H9 (cell line): ENCODE measurements at regions not wholly inside any gene's neighbourhood (a gene's known extent, or its start where the extent isn't known, plus 50 kb on each side); places are given as distances from the start of the nearest gene placed in this dataset.

Experiments used
- DNase-seq: peaks from one replicate; pipeline ENCODE4 v3.0.0-alpha.2; 2017
- H2AFZ ChIP-seq: one replicate; pipeline ENCODE4 v1.6.1; 2013; ENCODE audit warnings: mild to moderate bottlenecking, low read length, control low read depth, moderate library complexity
- H2AK5ac ChIP-seq: 2 replicates; pipeline ENCODE4 v1.6.1; 2013; ENCODE audit warnings: low read length, control low read depth, mixed read lengths; ENCODE audit not compliant: insufficient read length
- H2BK120ac ChIP-seq: one replicate; pipeline ENCODE4 v1.6.1; 2013; ENCODE audit warnings: low read depth, mild to moderate bottlenecking, low read length, control low read depth, inconsistent platforms; ENCODE audit not compliant: poor library complexity, severe bottlenecking
- H2BK12ac ChIP-seq: 2 replicates; pipeline ENCODE4 v1.6.1; 2013; ENCODE audit warnings: low read length, control low read depth, mixed read lengths, low read depth; ENCODE audit not compliant: insufficient read length
- H2BK15ac ChIP-seq: 2 replicates; pipeline ENCODE4 v1.6.1; 2013; ENCODE audit warnings: low read depth, low read length, control low read depth
- H2BK20ac ChIP-seq: one replicate; pipeline ENCODE4 v1.6.1; 2013; ENCODE audit warnings: low read depth, mild to moderate bottlenecking, low read length, control low read depth, inconsistent platforms; ENCODE audit not compliant: poor library complexity, severe bottlenecking
- H2BK5ac ChIP-seq: 2 replicates; pipeline ENCODE4 v1.6.1; 2013; ENCODE audit warnings: low read length, control low read depth, mixed read lengths; ENCODE audit not compliant: insufficient read length
- H3K14ac ChIP-seq: 2 replicates; pipeline ENCODE4 v1.6.1; 2013; ENCODE audit warnings: low read length, control low read depth; ENCODE audit not compliant: insufficient read depth
- H3K18ac ChIP-seq: 2 replicates; pipeline ENCODE4 v1.6.1; 2013; ENCODE audit warnings: low read depth, mild to moderate bottlenecking, mixed read lengths, low read length, control low read depth; ENCODE audit not compliant: insufficient read length
- H3K23ac ChIP-seq: 2 replicates; pipeline ENCODE4 v1.6.1; 2013; ENCODE audit warnings: low read length, control low read depth, mixed read lengths, low read depth; ENCODE audit not compliant: insufficient read length
- H3K23me2 ChIP-seq: 2 replicates; pipeline ENCODE4 v1.6.1; 2013; ENCODE audit warnings: low read depth, mild to moderate bottlenecking, mixed read lengths, low read length, control low read depth; ENCODE audit not compliant: insufficient read length, poor library complexity, severe bottlenecking
- H3K27ac ChIP-seq: 2 replicates; pipeline ENCODE4 v1.5.1; 2013; ENCODE audit warnings: low read length, control low read depth, mixed read lengths, low read depth; ENCODE audit not compliant: insufficient read length
- H3K27me3 ChIP-seq: 2 replicates; pipeline ENCODE4 v1.6.1; 2013; ENCODE audit warnings: low read length, control low read depth, inconsistent platforms; ENCODE audit not compliant: insufficient read depth
- H3K4ac ChIP-seq: 2 replicates; pipeline ENCODE4 v1.6.1; 2013; ENCODE audit warnings: low read depth, mild to moderate bottlenecking, control low read depth, inconsistent platforms, low read length, moderate library complexity
- H3K4me1 ChIP-seq: 2 replicates; pipeline ENCODE4 v1.6.1; 2013; ENCODE audit warnings: low read length, control low read depth, inconsistent platforms; ENCODE audit not compliant: insufficient read depth
- H3K4me2 ChIP-seq: 2 replicates; pipeline ENCODE4 v1.6.1; 2013; ENCODE audit warnings: low read length, control low read depth, mixed read lengths; ENCODE audit not compliant: insufficient read length, insufficient read depth
- H3K56ac ChIP-seq: 2 replicates; pipeline ENCODE4 v1.6.1; 2013; ENCODE audit warnings: low read depth, mild to moderate bottlenecking, mixed read lengths, low read length, control low read depth; ENCODE audit not compliant: insufficient read length
- H3K79me1 ChIP-seq: 2 replicates; pipeline ENCODE4 v1.6.1; 2013; ENCODE audit warnings: low read depth, mild to moderate bottlenecking, moderate library complexity, low read length, control low read depth, inconsistent platforms; ENCODE audit not compliant: insufficient read depth, poor library complexity, severe bottlenecking
- H3K79me2 ChIP-seq: 2 replicates; pipeline ENCODE4 v1.6.1; 2013; ENCODE audit warnings: low read length, control low read depth, inconsistent platforms; ENCODE audit not compliant: insufficient read depth
- H3K9ac ChIP-seq: 2 replicates; pipeline ENCODE4 v1.6.1; 2013; ENCODE audit warnings: low read length, control low read depth, mixed read lengths; ENCODE audit not compliant: insufficient read length; ENCODE audit errors: extremely low read depth
- H3K9me3 ChIP-seq: one replicate; pipeline ENCODE4 v1.6.1; 2013; ENCODE audit warnings: low read depth, low read length, inconsistent platforms; ENCODE audit not compliant: control insufficient read depth
- H3T11ph ChIP-seq: one replicate; pipeline ENCODE4 v1.6.1; 2013; ENCODE audit warnings: mild to moderate bottlenecking, low read length, control low read depth, inconsistent platforms
- H4K20me1 ChIP-seq: one replicate; pipeline ENCODE4 v1.6.1; 2013; ENCODE audit not compliant: control insufficient read depth, insufficient read length, insufficient read depth
- H4K5ac ChIP-seq: 2 replicates; pipeline ENCODE4 v1.6.1; 2013; ENCODE audit warnings: low read depth, mild to moderate bottlenecking, mixed read lengths, low read length, control low read depth; ENCODE audit not compliant: insufficient read length
- H4K8ac ChIP-seq: replicated peaks from 2 replicates; pipeline ENCODE4 v1.6.1; 2013; ENCODE audit warnings: low read length, control low read depth, mixed read lengths, low read depth; ENCODE audit not compliant: insufficient read length
- H4K91ac ChIP-seq: 2 replicates; pipeline ENCODE4 v1.6.1; 2013; ENCODE audit warnings: low read depth, mild to moderate bottlenecking, moderate library complexity, mixed read lengths, low read length, control low read depth; ENCODE audit not compliant: insufficient read length
- H3K27ac Mint-ChIP-seq, 3 experiments: 2 replicates in 2 of 3; 3 replicates in 1 of 3; pipeline ENCODE4 v1.8.0; 2020 to 2021; ENCODE audit warnings: mixed read lengths in 3 of 3, mild to moderate bottlenecking in 1 of 3, moderate library complexity in 1 of 3
- H3K27me3 Mint-ChIP-seq: 2 replicates; pipeline ENCODE4 v1.8.0; 2021; ENCODE audit warnings: low read depth, mild to moderate bottlenecking, moderate library complexity, mixed read lengths
- H3K36me3 Mint-ChIP-seq, 3 experiments: 2 replicates in 2 of 3; 3 replicates in 1 of 3; pipeline ENCODE4 v1.8.0; 2020 to 2021; ENCODE audit warnings: low read depth in 3 of 3, mixed read lengths in 3 of 3; ENCODE audit not compliant: insufficient read depth in 1 of 3
- H3K4me1 Mint-ChIP-seq, 2 experiments: 2 replicates each; pipeline ENCODE4 v1.8.0; 2020; ENCODE audit warnings: mixed read lengths in 2 of 2
- H3K4me3 Mint-ChIP-seq, 2 experiments: 2 replicates in 1 of 2; 3 replicates in 1 of 2; pipeline ENCODE4 v1.8.0; 2020 to 2021; ENCODE audit warnings: mild to moderate bottlenecking in 2 of 2, mixed read lengths in 2 of 2, moderate library complexity in 1 of 2
- H3K9me3 Mint-ChIP-seq, 2 experiments: 2 replicates in 1 of 2; 3 replicates in 1 of 2; pipeline ENCODE4 v1.8.0; 2020; ENCODE audit warnings: mild to moderate bottlenecking in 2 of 2, mixed read lengths in 2 of 2, moderate library complexity in 1 of 2
- WGBS: extraction: QIAGEN DNeasy Blood & Tissue Kit; methylation state at CpG from one replicate; pipeline ENCODE4 v1.1.7; 2013; ENCODE audit warnings: missing lambda C conversion rate, low lambda C conversion rate, mixed read lengths; ENCODE audit not compliant: insufficient read length; ENCODE audit errors: extremely low coverage; 5-methylcytosine and 5-hydroxymethylcytosine counted together
- TF ChIP-seq, protein P1 (sequence below): fragments of 200-600 bp; sonication (generic); conservative IDR thresholded peaks from 3 replicates; pipeline ENCODE4 v1.8.0; 2021; ENCODE audit warnings: antibody characterized with exemption, mild to moderate bottlenecking

- H4K8ac ChIP-seq: no peak overlapping the region
- no peak overlapping the region for H2BK5ac ChIP-seq
- no CpG with 5 or more reads among the region's 2 CpGs for WGBS
- no peaks in the 10 kb centered on the region for H3K4me1 ChIP-seq
- no peak overlapping the region for H2AK5ac ChIP-seq
- Mint-ChIP-seq H3K27ac (no peak overlapping the region), H3K4me3 (no peak overlapping the region), H3K36me3 (peaks cover 20 to 30% (median 26%) of the 10 kb centered on the region in 3 experiments), H3K27me3 (no peaks in the 10 kb centered on the region), H3K4me1 (peaks cover 13 to 14% of the 10 kb centered on the region in 2 experiments), H3K9me3 (peaks cover 19 to 23% of the 10 kb centered on the region in 2 experiments)
- no peak overlapping the region for H3K4ac ChIP-seq
- H3K79me1 ChIP-seq: no peaks in the 10 kb centered on the region
- H3K79me2 ChIP-seq: no peaks in the 10 kb centered on the region
- H3K9ac ChIP-seq: no peak overlapping the region
- H3K4me2 ChIP-seq: no peak overlapping the region
- no peak overlapping the region for H2BK15ac ChIP-seq
- H2BK12ac ChIP-seq: no peak overlapping the region
- no peak overlapping the region for H4K5ac ChIP-seq
- H3K23ac ChIP-seq: no peak overlapping the region
- no peaks in the 10 kb centered on the region for H3K27me3 ChIP-seq
- H4K20me1 ChIP-seq: no peaks in the 10 kb centered on the region
- no peak overlapping the region for H2BK120ac ChIP-seq
- no peak overlapping the region for H2AFZ ChIP-seq
- H3K23me2 ChIP-seq: no peaks in the 10 kb centered on the region
- H3K14ac ChIP-seq: no peak overlapping the region
- no peak overlapping the region for H2BK20ac ChIP-seq
- no peak overlapping the region for H3K18ac ChIP-seq
- H3K56ac ChIP-seq: no peak overlapping the region
- DNase-seq: no peak
- no peak overlapping the region for H3T11ph ChIP-seq
- H3K9me3 ChIP-seq: no peaks in the 10 kb centered on the region
- TF ChIP-seq, protein P1, sequence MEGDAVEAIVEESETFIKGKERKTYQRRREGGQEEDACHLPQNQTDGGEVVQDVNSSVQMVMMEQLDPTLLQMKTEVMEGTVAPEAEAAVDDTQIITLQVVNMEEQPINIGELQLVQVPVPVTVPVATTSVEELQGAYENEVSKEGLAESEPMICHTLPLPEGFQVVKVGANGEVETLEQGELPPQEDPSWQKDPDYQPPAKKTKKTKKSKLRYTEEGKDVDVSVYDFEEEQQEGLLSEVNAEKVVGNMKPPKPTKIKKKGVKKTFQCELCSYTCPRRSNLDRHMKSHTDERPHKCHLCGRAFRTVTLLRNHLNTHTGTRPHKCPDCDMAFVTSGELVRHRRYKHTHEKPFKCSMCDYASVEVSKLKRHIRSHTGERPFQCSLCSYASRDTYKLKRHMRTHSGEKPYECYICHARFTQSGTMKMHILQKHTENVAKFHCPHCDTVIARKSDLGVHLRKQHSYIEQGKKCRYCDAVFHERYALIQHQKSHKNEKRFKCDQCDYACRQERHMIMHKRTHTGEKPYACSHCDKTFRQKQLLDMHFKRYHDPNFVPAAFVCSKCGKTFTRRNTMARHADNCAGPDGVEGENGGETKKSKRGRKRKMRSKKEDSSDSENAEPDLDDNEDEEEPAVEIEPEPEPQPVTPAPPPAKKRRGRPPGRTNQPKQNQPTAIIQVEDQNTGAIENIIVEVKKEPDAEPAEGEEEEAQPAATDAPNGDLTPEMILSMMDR: no peak
- H4K91ac ChIP-seq: no peak overlapping the region
- no peak overlapping the region for H3K27ac ChIP-seq
These were observed 453.2 kb downstream of the TUSC1 start for GRCh38 chr9:25224996-25225395.
